GM12878 (cell line): ENCODE measurements at regions not wholly inside any gene's neighbourhood (a gene's known extent, or its start where the extent isn't known, plus 50 kb on each side); places are given as distances from the start of the nearest gene placed in this dataset.

Experiments used
- ATAC-seq: fragments of 200-7000 bp; cut with Tn5 transposase; 3 replicates; pipeline ENCODE4 v1.9.1; 2020; ENCODE audit warnings: mild to moderate bottlenecking, moderate library complexity
- BruUV-seq: library from RNA; stranded (reverse); fragments of 400-500 nt; replicated peaks from 2 replicates; lab custom pipeline; 2021; lab: Mats Ljungman, UMichigan
- CTCF ChIA-PET: fragments of 300-600 bp; sonication (Branson Sonifier 250); formaldehyde crosslinking; extraction: SDS; loops from one replicate; lab custom pipeline; 2021; ENCODE audit warnings: inconsistent platforms; lab: Yijun Ruan, JAX
- POLR2A ChIA-PET: fragments of 350-600 bp; formaldehyde crosslinking; extraction: SDS; loops from one replicate; lab custom pipeline; 2021; ENCODE audit warnings: inconsistent platforms; lab: Charles Lee
- RAD21 ChIA-PET: fragments of 300-600 bp; sonication (Branson Sonifier 250); formaldehyde crosslinking; loops from one replicate; lab custom pipeline; 2023; ENCODE audit warnings: antibody characterized with exemption; ENCODE audit not compliant: unreplicated experiment; lab: Charles Lee
- SMC1A ChIA-PET: fragments of 300-600 bp; sonication (Branson Sonifier 250); formaldehyde crosslinking; loops from one replicate; lab custom pipeline; 2023; ENCODE audit not compliant: unreplicated experiment, uncharacterized antibody; lab: Charles Lee
- DNase-seq: peaks from one replicate; pipeline ENCODE4 v3.0.0-alpha.2; 2011; ENCODE audit warnings: low read depth, low spot score
- FAIRE-seq: peaks from 3 replicates; lab custom pipeline; 2011; peaks lifted over from hg19 to GRCh38; lab: Jason Lieb, UNC
- H2AFZ ChIP-seq: 2 replicates; pipeline ENCODE4 v1.6.0; 2011; ENCODE audit warnings: low read depth, low read length, control low read depth; ENCODE audit not compliant: control insufficient read depth
- H3K27ac ChIP-seq: 2 replicates; pipeline ENCODE4 v1.5.1; 2011; ENCODE audit warnings: control low read depth; ENCODE audit not compliant: control insufficient read depth, insufficient read depth
- H3K27me3 ChIP-seq, 2 experiments: replicated peaks in 1 of 2; 2 replicates each; pipeline versions ENCODE4 v1.6.0 to v1.6.1; 2011; ENCODE audit warnings: low read length in 1 of 2; ENCODE audit not compliant: control insufficient read depth in 2 of 2, insufficient read depth in 2 of 2
- H3K36me3 ChIP-seq, 2 experiments: 2 replicates each; pipeline ENCODE4 v1.5.1; 2011; ENCODE audit warnings: low read length in 1 of 2; ENCODE audit not compliant: control insufficient read depth in 2 of 2, insufficient read depth in 2 of 2
- H3K4me1 ChIP-seq: 2 replicates; pipeline ENCODE4 v1.6.1; 2011; ENCODE audit warnings: mild to moderate bottlenecking, low read length, moderate library complexity, mixed read lengths; ENCODE audit not compliant: control insufficient read depth, insufficient read depth
- H3K4me2 ChIP-seq: 2 replicates; pipeline ENCODE4 v1.6.0; 2011; ENCODE audit warnings: control low read depth; ENCODE audit not compliant: control insufficient read depth, insufficient read depth
- H3K4me3 ChIP-seq: fragments of 200-600 bp; sonication (generic); 2 replicates; pipeline ENCODE4 v1.5.1; 2016
- H3K79me2 ChIP-seq: 2 replicates; pipeline ENCODE4 v1.6.0; 2011; ENCODE audit warnings: low read length; ENCODE audit not compliant: control insufficient read depth, insufficient read depth
- H3K9ac ChIP-seq: 2 replicates; pipeline ENCODE4 v1.8.0; 2011; ENCODE audit warnings: low read length, control low read depth, mixed read lengths; ENCODE audit not compliant: control insufficient read depth, insufficient read depth
- H3K9me3 ChIP-seq: replicated peaks from 3 replicates; pipeline ENCODE4 v1.5.1; 2011; ENCODE audit warnings: mild to moderate bottlenecking, low read length; ENCODE audit not compliant: control insufficient read depth, insufficient read depth
- H4K20me1 ChIP-seq: 2 replicates; pipeline ENCODE4 v1.6.0; 2011; ENCODE audit not compliant: control insufficient read depth, insufficient read depth
- BCL11A ChIP-seq: IDR thresholded peaks from 2 replicates; pipeline ENCODE4 v1.6.1; 2011; ENCODE audit warnings: low read depth, low read length
- EZH2 ChIP-seq: IDR thresholded peaks from 2 replicates; pipeline ENCODE4 v1.6.1; 2012; ENCODE audit warnings: low read depth, mild to moderate bottlenecking, control low read depth, inconsistent platforms, low read length, borderline replicate concordance; ENCODE audit not compliant: control insufficient read depth
- JUNB ChIP-seq: IDR thresholded peaks from 2 replicates; pipeline ENCODE4 v1.6.1; 2016; ENCODE audit warnings: antibody characterized with exemption, mild to moderate bottlenecking
- MYC ChIP-seq: IDR thresholded peaks from 2 replicates; pipeline ENCODE4 v1.6.1; 2011; ENCODE audit warnings: mild to moderate bottlenecking, low read length, moderate library complexity, inconsistent platforms; ENCODE audit not compliant: insufficient read depth, insufficient replicate concordance, insufficient read length, severe bottlenecking
- NBN ChIP-seq: fragments of 450-650 bp; IDR thresholded peaks from 2 replicates; pipeline ENCODE4 v1.6.1; 2016
- NR2C1 ChIP-seq: fragments of 450-650 bp; IDR thresholded peaks from 2 replicates; pipeline ENCODE4 v1.6.1; 2017; ENCODE audit warnings: antibody characterized with exemption, mild to moderate bottlenecking, moderate library complexity
- PAX5 ChIP-seq: IDR thresholded peaks from 2 replicates; pipeline ENCODE4 v1.6.1; 2011; ENCODE audit warnings: low read depth, low read length, borderline replicate concordance
- SREBF2 ChIP-seq: IDR thresholded peaks from 2 replicates; pipeline ENCODE4 v1.6.1; 2012; ENCODE audit warnings: mild to moderate bottlenecking, low read length
- TAF1 ChIP-seq: IDR thresholded peaks from 2 replicates; pipeline ENCODE4 v1.6.1; 2011; ENCODE audit warnings: mild to moderate bottlenecking, low read depth, low read length, borderline replicate concordance
- TCF7 ChIP-seq: IDR thresholded peaks from 2 replicates; pipeline ENCODE4 v1.6.1; 2014; ENCODE audit warnings: antibody characterized with exemption, borderline replicate concordance
- WRNIP1 ChIP-seq: IDR thresholded peaks from 2 replicates; pipeline ENCODE4 v1.6.1; 2011; ENCODE audit warnings: low read depth, low read length, improper control_type of control experiment, borderline replicate concordance
- ZNF24 ChIP-seq: fragments of 450-650 bp; IDR thresholded peaks from 2 replicates; pipeline ENCODE4 v1.6.1; 2017; ENCODE audit warnings: antibody characterized with exemption, mild to moderate bottlenecking
- ZNF622 ChIP-seq: fragments of 450-650 bp; IDR thresholded peaks from 2 replicates; pipeline ENCODE4 v1.6.1; 2017; ENCODE audit warnings: mild to moderate bottlenecking, inconsistent platforms
- WGBS: methylation state at CpG from one replicate; pipeline ENCODE4 v1.1.6; 2016; ENCODE audit warnings: low lambda C conversion rate; ENCODE audit not compliant: insufficient replicate concordance, insufficient coverage; ENCODE audit errors: missing lambda C conversion rate; 5-methylcytosine and 5-hydroxymethylcytosine counted together
- in situ Hi-C: fragments of 300-500 bp; cut with MboI; formaldehyde crosslinking; loops from 9 replicates; pipeline ENCODE4 v1.14.3; 2018; ENCODE audit warnings: mixed read lengths
- intact Hi-C: fragments of 100-400 bp; cut with micrococcal nuclease; formaldehyde crosslinking; loops from one replicate; pipeline ENCODE4 v1.14.2; 2022; ENCODE audit not compliant: unreplicated experiment
- TF ChIP-seq, protein P1 (sequence below): fragments of 450-650 bp; IDR thresholded peaks from 2 replicates; pipeline ENCODE4 v1.6.1; 2016; ENCODE audit warnings: mild to moderate bottlenecking

DNA sequence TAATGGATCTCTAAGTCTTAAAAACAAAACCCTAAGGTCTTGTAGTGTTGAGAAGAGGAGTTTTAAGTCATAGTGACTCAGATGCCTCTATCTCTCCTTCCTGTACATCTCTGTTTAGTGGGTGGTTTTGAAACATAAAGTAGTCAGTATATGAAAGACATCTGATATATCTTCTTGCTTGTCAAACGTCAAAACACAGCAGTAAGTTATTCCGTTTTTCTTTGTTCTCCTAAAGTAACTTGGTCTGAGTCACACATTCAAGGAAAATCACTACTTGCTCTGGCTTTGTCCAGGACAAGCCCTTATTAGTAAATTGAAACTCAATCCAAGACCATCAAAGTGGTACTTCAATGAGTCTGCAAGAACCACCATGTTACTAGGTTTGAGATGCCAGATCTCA is 1172.5 kb downstream of the BCL11B start:
- CTCF ChIA-PET = no interaction called here
- in situ Hi-C loops = no loop called here
- no peaks in the 10 kb centered on the region for H3K79me2 ChIP-seq
- H3K9me3 ChIP-seq = no peaks in the 10 kb centered on the region
- intact Hi-C loops = no loop called here
- no peak overlapping the region for H2AFZ ChIP-seq
- SMC1A ChIA-PET = no interaction called here
- H3K9ac ChIP-seq = no peak overlapping the region
- BruUV-seq = no TSS peak
- DNase-seq = no peak
- no peaks in the 10 kb centered on the region for H3K36me3 ChIP-seq
- H3K4me3 ChIP-seq = no peak overlapping the region
- H3K4me1 ChIP-seq = no peaks in the 10 kb centered on the region
- 57% methylated on average over 2 of the region's 2 CpGs for WGBS
- ATAC-seq = no peak
- H3K27ac ChIP-seq = no peak overlapping the region
- POLR2A ChIA-PET = no interaction called here
- TF ChIP-seq NR2C1 = no peak
- no peak for TF ChIP-seq BCL11A
- TF ChIP-seq WRNIP1 = no peak
- no peak for TF ChIP-seq PAX5
- no peak for TF ChIP-seq JUNB
- TF ChIP-seq SREBF2 = no peak
- no peak for TF ChIP-seq TAF1
- TF ChIP-seq EZH2 = no peak
- TF ChIP-seq ZNF622 = no peak
- TF ChIP-seq ZNF24 = no peak
- no peak for TF ChIP-seq TCF7
- TF ChIP-seq MYC = no peak
- TF ChIP-seq, protein P1, sequence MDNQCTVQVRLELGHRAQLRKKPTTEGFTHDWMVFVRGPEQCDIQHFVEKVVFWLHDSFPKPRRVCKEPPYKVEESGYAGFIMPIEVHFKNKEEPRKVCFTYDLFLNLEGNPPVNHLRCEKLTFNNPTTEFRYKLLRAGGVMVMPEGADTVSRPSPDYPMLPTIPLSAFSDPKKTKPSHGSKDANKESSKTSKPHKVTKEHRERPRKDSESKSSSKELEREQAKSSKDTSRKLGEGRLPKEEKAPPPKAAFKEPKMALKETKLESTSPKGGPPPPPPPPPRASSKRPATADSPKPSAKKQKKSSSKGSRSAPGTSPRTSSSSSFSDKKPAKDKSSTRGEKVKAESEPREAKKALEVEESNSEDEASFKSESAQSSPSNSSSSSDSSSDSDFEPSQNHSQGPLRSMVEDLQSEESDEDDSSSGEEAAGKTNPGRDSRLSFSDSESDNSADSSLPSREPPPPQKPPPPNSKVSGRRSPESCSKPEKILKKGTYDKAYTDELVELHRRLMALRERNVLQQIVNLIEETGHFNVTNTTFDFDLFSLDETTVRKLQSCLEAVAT = no peak
- TF ChIP-seq NBN = no peak
- no peaks in the 10 kb centered on the region for H3K27me3 ChIP-seq
- no peaks in the 10 kb centered on the region for H4K20me1 ChIP-seq
- FAIRE-seq = no peak
- no peak overlapping the region for H3K4me2 ChIP-seq
- RAD21 ChIA-PET = no interaction called here
